Testis (tissue), 2 donors: ENCODE measurements at regions not wholly inside any gene's neighbourhood (a gene's known extent, or its start where the extent isn't known, plus 50 kb on each side); places are given as distances from the start of the nearest gene placed in this dataset.

Source experiments
- DNase-seq: peaks from one replicate; pipeline ENCODE4 v3.0.0-alpha.2; 2019
- H3K27ac ChIP-seq, 2 donors: fragments of 200-600 bp; sonication (generic); one replicate each; pipeline ENCODE4 v1.5.1; 2019
- H3K27me3 ChIP-seq: fragments of 200-600 bp; sonication (generic); one replicate; pipeline ENCODE4 v1.5.1; 2019
- H3K36me3 ChIP-seq: fragments of 200-600 bp; sonication (generic); one replicate; pipeline ENCODE4 v1.5.1; 2017; ENCODE audit warnings: low read depth; ENCODE audit errors: missing control alignments
- H3K4me1 ChIP-seq: fragments of 200-600 bp; sonication (generic); one replicate; pipeline ENCODE4 v1.5.1; 2019
- H3K4me3 ChIP-seq, 2 donors: fragments of 200-600 bp; sonication (generic); one replicate each; pipeline ENCODE4 v1.5.1; 2017 to 2019
- H3K9me3 ChIP-seq: fragments of 200-600 bp; sonication (generic); one replicate; pipeline ENCODE4 v1.5.1; 2017
- CTCF ChIP-seq, 3 experiments: fragments of 450-650 bp in 2 of 3; fragments of 200-600 bp in 1 of 3; sonication (generic) in 1 of 3; IDR thresholded peaks; one replicate each; pipeline ENCODE4 v1.5.1; 2016 to 2019; ENCODE audit warnings: antibody characterized with exemption in 3 of 3, mild to moderate bottlenecking in 2 of 3, moderate library complexity in 1 of 3
- POLR2A ChIP-seq: fragments of 450-650 bp; IDR thresholded peaks from one replicate; pipeline ENCODE4 v1.6.1; 2017; ENCODE audit warnings: antibody characterized with exemption, mild to moderate bottlenecking, moderate library complexity
- WGBS, 2 donors: methylation state at CpG; one replicate each; pipeline ENCODE4 v1.1.5; 2018; 5-methylcytosine and 5-hydroxymethylcytosine counted together
- intact Hi-C: fragments of 100-400 bp; cut with DNase I; formaldehyde crosslinking; loops from one replicate; pipeline ENCODE4 v1.15.1; 2023; ENCODE audit warnings: low total_unique reads

- Histone ChIP-seq H3K4me1 (no peaks in the 10 kb centered on the region), H3K4me3 (no peak overlapping the region), H3K27ac (no peak overlapping the region), H3K36me3 (no peaks in the 10 kb centered on the region), H3K9me3 (no peaks in the 10 kb centered on the region), H3K27me3 (no peaks in the 10 kb centered on the region)
- no peak for DNase-seq
- 99 to 100% methylated on average over 2 of the region's 2 CpGs for WGBS, 2 donors
- intact Hi-C loops: no loop called here
- TF ChIP-seq CTCF (IDR thresholded peaks at IDR 0.05) (no peak), POLR2A (no peak)
These were observed 88.8 kb upstream of the ATP2B1 start for GRCh38 chr12:89797436-89797835.

DNA sequence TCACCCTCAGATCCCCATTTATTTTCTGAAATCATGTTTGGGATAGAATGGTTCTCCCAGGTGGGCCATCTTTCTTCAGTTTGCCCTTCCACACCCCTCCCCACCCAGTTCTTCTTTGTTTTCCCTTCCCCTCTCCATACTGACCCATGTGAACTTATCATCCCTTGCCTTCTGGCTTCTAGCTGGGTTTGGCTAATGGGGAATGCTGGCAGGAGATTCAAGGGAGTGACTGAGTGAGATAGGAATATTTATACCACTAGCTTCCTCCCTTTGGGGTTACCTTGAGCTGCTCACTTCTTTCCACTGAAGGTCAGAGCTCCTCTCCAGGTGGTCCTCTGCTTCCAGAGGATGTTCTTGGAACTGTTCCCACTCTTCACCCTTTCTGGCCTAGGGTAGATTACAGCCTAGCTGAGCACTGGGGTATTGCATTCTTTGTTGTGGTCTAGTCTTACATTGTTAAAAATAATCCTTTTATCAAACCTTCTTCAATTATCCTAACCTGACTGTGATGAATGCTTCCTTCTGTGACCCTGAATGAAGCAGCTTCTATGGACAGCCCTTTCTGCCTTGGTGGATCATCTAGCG lies 88.3 kb upstream of the ATP2B1 start:
- no peak for DNase-seq
- Histone ChIP-seq H3K27ac (no peak overlapping the region), H3K4me3 (no peak overlapping the region), H3K27me3 (no peaks in the 10 kb centered on the region), H3K9me3 (no peaks in the 10 kb centered on the region), H3K36me3 (no peaks in the 10 kb centered on the region), H3K4me1 (no peaks in the 10 kb centered on the region)
- WGBS, 2 donors: 68 to 77% methylated on average over 1 of the region's 1 CpG
- intact Hi-C loops: no loop called here
- TF ChIP-seq POLR2A (no peak), CTCF (IDR thresholded peaks at IDR 0.05) (no peak)

DNA sequence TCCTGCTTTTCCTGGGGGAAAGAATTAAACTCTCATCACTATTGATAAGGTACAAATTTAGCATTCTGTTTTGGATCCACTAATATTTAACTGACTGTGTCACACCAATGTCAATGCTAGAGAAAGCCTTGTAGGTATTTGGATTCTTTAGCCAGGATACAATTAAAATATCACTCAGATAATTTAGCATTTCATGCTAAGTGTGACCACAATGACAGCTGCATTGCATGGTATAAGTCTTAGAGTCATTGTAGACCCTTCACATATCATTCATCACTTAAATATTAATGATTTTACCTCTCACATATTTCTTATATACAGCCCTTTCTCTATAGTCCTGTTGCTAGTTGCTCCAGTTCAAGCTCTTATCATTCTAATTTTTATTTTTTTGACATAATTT lies 85.3 kb upstream of the ATP2B1 start:
- DNase-seq: no peak
- no peak overlapping the region for H3K4me3 ChIP-seq
- H3K27me3 ChIP-seq: no peaks in the 10 kb centered on the region
- H3K36me3 ChIP-seq: no peaks in the 10 kb centered on the region
- H3K4me1 ChIP-seq: no peaks in the 10 kb centered on the region
- intact Hi-C loops: no loop called here
- no peak overlapping the region for H3K27ac ChIP-seq
- no peaks in the 10 kb centered on the region for H3K9me3 ChIP-seq
- no peak for TF ChIP-seq CTCF (IDR thresholded peaks at IDR 0.05)
- no peak for TF ChIP-seq POLR2A

DNA sequence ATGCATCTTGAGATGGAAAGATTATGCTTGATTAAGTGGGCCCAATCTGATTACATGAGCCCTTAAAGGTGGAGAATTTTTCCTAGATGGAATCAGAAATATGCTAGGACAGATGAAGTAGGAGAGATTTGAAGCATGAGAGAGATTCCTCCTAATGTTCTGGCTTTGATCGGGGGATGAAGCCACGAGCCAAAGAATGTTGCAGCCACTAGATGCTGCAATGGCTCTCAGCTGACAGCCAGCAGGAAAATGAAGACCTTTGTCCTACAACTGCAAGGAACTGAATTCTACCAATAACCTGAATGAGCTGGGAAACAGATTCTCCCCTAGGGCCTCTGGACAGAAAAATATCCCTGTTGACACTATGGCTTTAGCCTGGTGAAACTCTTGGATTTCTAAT lies 82.6 kb upstream of the ATP2B1 start:
- Histone ChIP-seq H3K4me3 (no peak overlapping the region), H3K36me3 (no peaks in the 10 kb centered on the region), H3K27me3 (no peaks in the 10 kb centered on the region), H3K9me3 (no peaks in the 10 kb centered on the region), H3K4me1 (no peaks in the 10 kb centered on the region), H3K27ac (no peak overlapping the region)
- DNase-seq: no peak
- WGBS, 2 donors: 82 to 94% methylated on average over 2 of the region's 2 CpGs
- TF ChIP-seq CTCF (IDR thresholded peaks at IDR 0.05): no peak
- no peak for TF ChIP-seq POLR2A
- intact Hi-C loops: no loop called here

DNA sequence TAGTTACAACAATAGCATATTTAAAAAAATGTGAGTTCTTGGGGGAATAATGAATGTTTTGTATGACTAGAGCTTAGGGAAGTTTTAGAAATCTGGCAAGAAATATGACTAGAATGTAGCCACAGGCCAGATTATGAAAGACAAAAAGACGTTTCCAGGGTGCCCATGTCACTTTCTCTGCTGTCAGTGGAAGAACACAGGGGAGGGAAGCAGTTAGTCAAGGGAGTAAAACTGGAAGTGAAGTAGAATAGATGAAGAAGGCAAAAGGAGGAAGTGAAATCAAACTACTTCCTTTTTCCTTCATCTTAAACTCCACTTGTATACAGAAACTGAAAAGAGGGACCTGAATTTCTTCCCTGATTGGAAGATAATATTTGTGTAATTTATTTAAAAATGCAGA lies 81.2 kb upstream of the ATP2B1 start:
- H3K36me3 ChIP-seq: no peaks in the 10 kb centered on the region

More for the DNA sequence above, 81.2 kb upstream of the ATP2B1 start:
- H3K27me3 ChIP-seq: no peaks in the 10 kb centered on the region
- H3K9me3 ChIP-seq: no peaks in the 10 kb centered on the region
- H3K27ac ChIP-seq: no peak overlapping the region
- no peak overlapping the region for H3K4me3 ChIP-seq
- TF ChIP-seq CTCF (IDR thresholded peaks at IDR 0.05) (no peak), POLR2A (no peak)
- WGBS, 2 donors: 28 to 34% methylated on average over 1 of the region's 1 CpG
- no peak for DNase-seq
- H3K4me1 ChIP-seq: no peaks in the 10 kb centered on the region
- intact Hi-C loops: no loop called here
